ENCODE measurements at regions not wholly inside any gene's neighbourhood (a gene's known extent, or its start where the extent isn't known, plus 50 kb on each side); places are given as distances from the start of the nearest gene placed in this dataset.
A peak's percentile ranks its signal among the peaks of the same experiment; 100 is the strongest.

- no peak overlapping the region for H3K27ac ChIP-seq (ENCODE audit: low read depth, low read length, severe bottlenecking)
- H3K4me1 ChIP-seq (ENCODE audit: control insufficient read depth, insufficient read depth, low read length, poor library complexity, severe bottlenecking) = no peaks in the 10 kb centered on the region
- WGBS, 2 experiments (ENCODE audit: insufficient coverage in 2 of 2) = 57 to 69% methylated on average over 3 of the region's 3 CpGs
- H3K36me3 ChIP-seq (ENCODE audit: control insufficient read depth, insufficient read depth, low read length) = no peaks in the 10 kb centered on the region
- H3K4me3 ChIP-seq (ENCODE audit: extremely low read depth, insufficient read depth, low read length, poor library complexity, severe bottlenecking) = no peak overlapping the region
- H3K9me3 ChIP-seq (ENCODE audit: control insufficient read depth, low read length) = no peaks in the 10 kb centered on the region
Observed at GRCh38 chr1:194935864-194936263, 1672.4 kb downstream of the KCNT2 start.

GRCh38 chr1:194931166-194931565 is 1677.1 kb downstream of the KCNT2 start:
- Histone ChIP-seq H3K36me3 (ENCODE audit: control insufficient read depth, insufficient read depth, low read length) (no peaks in the 10 kb centered on the region), H3K9me3 (ENCODE audit: control insufficient read depth, low read length) (no peaks in the 10 kb centered on the region), H3K4me1 (ENCODE audit: control insufficient read depth, insufficient read depth, low read length, poor library complexity, severe bottlenecking) (no peaks in the 10 kb centered on the region), H3K4me3 (ENCODE audit: extremely low read depth, insufficient read depth, low read length, poor library complexity, severe bottlenecking) (no peak overlapping the region), H3K27ac (ENCODE audit: low read depth, low read length, severe bottlenecking) (no peak overlapping the region)
- 60 to 89% methylated on average over 1 of the region's 1 CpG for WGBS, 2 experiments (ENCODE audit: insufficient coverage in 2 of 2)

GRCh38 chr1:194930132-194930531 is 1678.1 kb downstream of the KCNT2 start:
- Histone ChIP-seq H3K27ac (ENCODE audit: low read depth, low read length, severe bottlenecking) (no peak overlapping the region), H3K4me3 (ENCODE audit: extremely low read depth, insufficient read depth, low read length, poor library complexity, severe bottlenecking) (no peak overlapping the region), H3K4me1 (ENCODE audit: control insufficient read depth, insufficient read depth, low read length, poor library complexity, severe bottlenecking) (no peaks in the 10 kb centered on the region), H3K9me3 (ENCODE audit: control insufficient read depth, low read length) (no peaks in the 10 kb centered on the region), H3K36me3 (ENCODE audit: control insufficient read depth, insufficient read depth, low read length) (no peaks in the 10 kb centered on the region)
- WGBS, 2 experiments (ENCODE audit: insufficient coverage in 2 of 2) = 88 to 100% methylated on average over 1 of the region's 2 CpGs

- Histone ChIP-seq H3K9me3 (ENCODE audit: control insufficient read depth, low read length) (no peaks in the 10 kb centered on the region), H3K27ac (ENCODE audit: low read depth, low read length, severe bottlenecking) (no peak overlapping the region), H3K4me1 (ENCODE audit: control insufficient read depth, insufficient read depth, low read length, poor library complexity, severe bottlenecking) (no peaks in the 10 kb centered on the region), H3K36me3 (ENCODE audit: control insufficient read depth, insufficient read depth, low read length) (no peaks in the 10 kb centered on the region), H3K4me3 (ENCODE audit: extremely low read depth, insufficient read depth, low read length, poor library complexity, severe bottlenecking) (no peak overlapping the region)
Observed at GRCh38 chr1:194929357-194929756, 1678.9 kb downstream of the KCNT2 start.

GRCh38 chr1:194919146-194919545 is 1689.1 kb downstream of the KCNT2 start:
- Histone ChIP-seq H3K36me3 (ENCODE audit: control insufficient read depth, insufficient read depth, low read length) (no peaks in the 10 kb centered on the region), H3K4me1 (ENCODE audit: control insufficient read depth, insufficient read depth, low read length, poor library complexity, severe bottlenecking) (no peaks in the 10 kb centered on the region), H3K27ac (ENCODE audit: low read depth, low read length, severe bottlenecking) (no peak overlapping the region), H3K9me3 (ENCODE audit: control insufficient read depth, low read length) (no peaks in the 10 kb centered on the region), H3K4me3 (ENCODE audit: extremely low read depth, insufficient read depth, low read length, poor library complexity, severe bottlenecking) (no peak overlapping the region)
- WGBS, 2 experiments (ENCODE audit: insufficient coverage in 2 of 2) = 88 to 92% methylated on average over 4 to 5 of the region's 5 CpGs

GRCh38 chr1:194917769-194918168 is 1690.5 kb downstream of the KCNT2 start:
- Histone ChIP-seq H3K4me3 (ENCODE audit: extremely low read depth, insufficient read depth, low read length, poor library complexity, severe bottlenecking) (no peak overlapping the region), H3K36me3 (ENCODE audit: control insufficient read depth, insufficient read depth, low read length) (no peaks in the 10 kb centered on the region), H3K27ac (ENCODE audit: low read depth, low read length, severe bottlenecking) (peak overlapping the region; percentile 13), H3K4me1 (ENCODE audit: control insufficient read depth, insufficient read depth, low read length, poor library complexity, severe bottlenecking) (no peaks in the 10 kb centered on the region), H3K9me3 (ENCODE audit: control insufficient read depth, low read length) (no peaks in the 10 kb centered on the region)
- 74 to 91% methylated on average over 4 of the region's 4 CpGs for WGBS, 2 experiments (ENCODE audit: insufficient coverage in 2 of 2)

- no peaks in the 10 kb centered on the region for H3K36me3 ChIP-seq (ENCODE audit: control insufficient read depth, insufficient read depth, low read length)
- H3K9me3 ChIP-seq (ENCODE audit: control insufficient read depth, low read length) = no peaks in the 10 kb centered on the region
- WGBS, 2 experiments (ENCODE audit: insufficient coverage in 2 of 2) = no CpG with 5 or more reads among the region's 1 CpG
- no peaks in the 10 kb centered on the region for H3K4me1 ChIP-seq (ENCODE audit: control insufficient read depth, insufficient read depth, low read length, poor library complexity, severe bottlenecking)
- no peak overlapping the region for H3K27ac ChIP-seq (ENCODE audit: low read depth, low read length, severe bottlenecking)
- H3K4me3 ChIP-seq (ENCODE audit: extremely low read depth, insufficient read depth, low read length, poor library complexity, severe bottlenecking) = no peak overlapping the region
Observed at GRCh38 chr1:194908643-194909042, 1699.6 kb downstream of the KCNT2 start.

GRCh38 chr1:194903524-194903923 is 1704.7 kb downstream of the KCNT2 start:
- Histone ChIP-seq H3K4me3 (ENCODE audit: extremely low read depth, insufficient read depth, low read length, poor library complexity, severe bottlenecking) (no peak overlapping the region), H3K27ac (ENCODE audit: low read depth, low read length, severe bottlenecking) (no peak overlapping the region), H3K36me3 (ENCODE audit: control insufficient read depth, insufficient read depth, low read length) (no peaks in the 10 kb centered on the region), H3K9me3 (ENCODE audit: control insufficient read depth, low read length) (no peaks in the 10 kb centered on the region), H3K4me1 (ENCODE audit: control insufficient read depth, insufficient read depth, low read length, poor library complexity, severe bottlenecking) (no peaks in the 10 kb centered on the region)
- WGBS, 2 experiments (ENCODE audit: insufficient coverage in 2 of 2) = 83% methylated on average over 1 of the region's 4 CpGs; no CpG with 5 or more reads in 1 of the 2 experiments

GRCh38 chr1:194889310-194889709 is 1702.9 kb upstream of the B3GALT2 start:
- 89 to 95% methylated on average over 3 of the region's 3 CpGs for WGBS, 2 experiments (ENCODE audit: insufficient coverage in 2 of 2)
- no peaks in the 10 kb centered on the region for H3K36me3 ChIP-seq (ENCODE audit: control insufficient read depth, insufficient read depth, low read length)
- H3K4me3 ChIP-seq (ENCODE audit: extremely low read depth, insufficient read depth, low read length, poor library complexity, severe bottlenecking) = no peak overlapping the region
- H3K27ac ChIP-seq (ENCODE audit: low read depth, low read length, severe bottlenecking) = no peak overlapping the region
- H3K4me1 ChIP-seq (ENCODE audit: control insufficient read depth, insufficient read depth, low read length, poor library complexity, severe bottlenecking) = no peaks in the 10 kb centered on the region
- peaks cover 3% of the 10 kb centered on the region for H3K9me3 ChIP-seq (ENCODE audit: control insufficient read depth, low read length)

GRCh38 chr1:194870860-194871259 is 1684.4 kb upstream of the B3GALT2 start:
- WGBS, 2 experiments (ENCODE audit: insufficient coverage in 2 of 2) = no CpG with 5 or more reads among the region's 2 CpGs
- Histone ChIP-seq H3K4me1 (ENCODE audit: control insufficient read depth, insufficient read depth, low read length, poor library complexity, severe bottlenecking) (no peaks in the 10 kb centered on the region), H3K4me3 (ENCODE audit: extremely low read depth, insufficient read depth, low read length, poor library complexity, severe bottlenecking) (no peak overlapping the region), H3K36me3 (ENCODE audit: control insufficient read depth, insufficient read depth, low read length) (no peaks in the 10 kb centered on the region), H3K9me3 (ENCODE audit: control insufficient read depth, low read length) (no peaks in the 10 kb centered on the region), H3K27ac (ENCODE audit: low read depth, low read length, severe bottlenecking) (no peak overlapping the region)

GRCh38 chr1:194866153-194866552 is 1679.7 kb upstream of the B3GALT2 start:
- 75 to 100% methylated on average over 1 of the region's 1 CpG for WGBS, 2 experiments (ENCODE audit: insufficient coverage in 2 of 2)
- H3K4me3 ChIP-seq (ENCODE audit: extremely low read depth, insufficient read depth, low read length, poor library complexity, severe bottlenecking) = no peak overlapping the region
- no peaks in the 10 kb centered on the region for H3K9me3 ChIP-seq (ENCODE audit: control insufficient read depth, low read length)
- H3K36me3 ChIP-seq (ENCODE audit: control insufficient read depth, insufficient read depth, low read length) = no peaks in the 10 kb centered on the region
- H3K4me1 ChIP-seq (ENCODE audit: control insufficient read depth, insufficient read depth, low read length, poor library complexity, severe bottlenecking) = no peaks in the 10 kb centered on the region
- no peak overlapping the region for H3K27ac ChIP-seq (ENCODE audit: low read depth, low read length, severe bottlenecking)

- Histone ChIP-seq H3K4me1 (ENCODE audit: control insufficient read depth, insufficient read depth, low read length, poor library complexity, severe bottlenecking) (no peaks in the 10 kb centered on the region), H3K9me3 (ENCODE audit: control insufficient read depth, low read length) (no peaks in the 10 kb centered on the region), H3K36me3 (ENCODE audit: control insufficient read depth, insufficient read depth, low read length) (no peaks in the 10 kb centered on the region), H3K27ac (ENCODE audit: low read depth, low read length, severe bottlenecking) (no peak overlapping the region), H3K4me3 (ENCODE audit: extremely low read depth, insufficient read depth, low read length, poor library complexity, severe bottlenecking) (no peak overlapping the region)
- WGBS, 2 experiments (ENCODE audit: insufficient coverage in 2 of 2) = 82 to 90% methylated on average over 4 of the region's 4 CpGs
Observed at GRCh38 chr1:194865383-194865782, 1679.0 kb upstream of the B3GALT2 start.
